ENCODE measurements at regions not wholly inside any gene's neighbourhood (a gene's known extent, or its start where the extent isn't known, plus 50 kb on each side); places are given as distances from the start of the nearest gene placed in this dataset.

- Mint-ChIP-seq H3K27ac (no peak overlapping the region), H3K36me3 (no peaks in the 10 kb centered on the region), H3K9me3 (peaks cover 0 to 7% of the 10 kb centered on the region in 2 donors), H3K4me1 (no peaks in the 10 kb centered on the region), H3K4me3 (no peak overlapping the region), H3K27me3 (peaks cover 0 to 2% of the 10 kb centered on the region in 2 donors)
- DNase-seq: no peak
- ATAC-seq (replicated peaks): no peak
Observed at GRCh38 chr6:10276660-10277287, 138.1 kb downstream of the TFAP2A start.

GRCh38 chr6:10276106-10276505 lies 138.8 kb downstream of the TFAP2A start:
- ATAC-seq (replicated peaks) (no peak), DNase-seq (no peak)
- peaks cover 0 to 4% of the 10 kb centered on the region in 2 donors for H3K27me3 Mint-ChIP-seq
- peaks cover 0 to 7% of the 10 kb centered on the region in 2 donors for H3K9me3 Mint-ChIP-seq
- H3K4me3 Mint-ChIP-seq: no peak overlapping the region
- no peaks in the 10 kb centered on the region for H3K36me3 Mint-ChIP-seq
- no peaks in the 10 kb centered on the region for H3K4me1 Mint-ChIP-seq
- H3K27ac Mint-ChIP-seq: no peak overlapping the region

- Mint-ChIP-seq H3K4me1 (no peaks in the 10 kb centered on the region), H3K27me3 (peaks cover 6 to 13% of the 10 kb centered on the region in 2 donors), H3K36me3 (no peaks in the 10 kb centered on the region), H3K9me3 (peaks cover 0 to 5% of the 10 kb centered on the region in 2 donors), H3K4me3 (no peak overlapping the region), H3K27ac (no peak overlapping the region)
- no peak for DNase-seq
- no peak for ATAC-seq (replicated peaks)
Observed at GRCh38 chr6:10272591-10272990, 142.3 kb downstream of the TFAP2A start.

DNA sequence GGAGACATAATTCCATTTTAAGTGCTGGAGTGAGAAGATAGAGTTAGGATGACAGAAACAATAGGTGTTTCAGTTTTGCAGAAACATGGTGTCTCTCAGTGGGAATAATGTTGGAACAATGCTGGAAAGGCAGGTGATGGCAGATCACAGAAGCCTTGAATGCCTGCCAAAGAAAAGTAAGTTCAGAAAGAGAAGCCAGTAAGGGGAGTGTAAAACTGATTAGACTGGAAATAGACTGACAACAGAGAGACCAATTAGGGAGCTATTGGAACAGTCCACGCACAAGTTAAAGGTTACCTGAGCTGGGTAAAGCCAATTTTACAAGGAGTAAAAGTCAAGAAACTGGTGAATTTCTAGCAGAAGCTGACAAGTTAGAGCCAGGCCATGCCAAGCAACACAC lies 142.9 kb downstream of the TFAP2A start:
- Mint-ChIP-seq H3K27ac (no peak overlapping the region), H3K27me3 (peaks cover 6 to 13% of the 10 kb centered on the region in 2 donors), H3K4me3 (no peak overlapping the region), H3K36me3 (no peaks in the 10 kb centered on the region), H3K9me3 (peaks cover 0 to 3% of the 10 kb centered on the region in 2 donors), H3K4me1 (no peaks in the 10 kb centered on the region)
- no peak for ATAC-seq (replicated peaks)
- no peak for DNase-seq

GRCh38 chr6:10269814-10270472 lies 144.9 kb downstream of the TFAP2A start:
- Mint-ChIP-seq H3K4me1 (no peaks in the 10 kb centered on the region), H3K27me3 (peaks cover 10 to 13% of the 10 kb centered on the region in 2 donors), H3K36me3 (no peaks in the 10 kb centered on the region), H3K9me3 (peaks cover 0 to 6% of the 10 kb centered on the region in 2 donors), H3K27ac (no peak overlapping the region), H3K4me3 (no peak overlapping the region)
- DNase-seq (no peak), ATAC-seq (replicated peaks) (no peak)

- Mint-ChIP-seq H3K36me3 (no peaks in the 10 kb centered on the region), H3K4me3 (no peak overlapping the region), H3K27ac (no peak overlapping the region), H3K4me1 (no peaks in the 10 kb centered on the region), H3K27me3 (peaks cover 10 to 13% of the 10 kb centered on the region in 2 donors), H3K9me3 (peaks cover 0 to 4% of the 10 kb centered on the region in 2 donors)
- DNase-seq: no peak
- ATAC-seq (replicated peaks): no peak
Observed at GRCh38 chr6:10268611-10269310, 146.1 kb downstream of the TFAP2A start.

DNA sequence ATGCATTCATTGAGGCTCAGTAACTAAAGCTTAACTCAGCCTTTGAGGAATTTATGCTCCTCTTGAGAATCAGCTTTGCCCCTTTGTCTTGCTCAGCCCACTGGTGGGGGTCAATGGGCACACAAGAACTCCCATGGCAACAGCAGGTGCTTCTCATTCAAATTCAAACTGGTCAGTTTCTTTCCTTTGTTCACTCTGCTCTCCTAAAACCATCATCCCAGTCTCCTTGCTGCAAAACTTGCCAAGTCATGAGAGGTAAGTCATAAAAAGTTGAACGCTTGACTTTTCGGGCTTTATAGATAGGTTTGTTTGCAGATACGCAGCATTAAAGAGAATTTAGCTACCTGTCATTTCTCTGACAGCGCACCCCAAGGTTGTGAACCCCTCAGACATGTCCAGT lies 146.8 kb downstream of the TFAP2A start:
- Mint-ChIP-seq H3K4me3 (no peak overlapping the region), H3K36me3 (no peaks in the 10 kb centered on the region), H3K27ac (no peak overlapping the region), H3K4me1 (no peaks in the 10 kb centered on the region), H3K9me3 (peaks cover 0 to 4% of the 10 kb centered on the region in 2 donors), H3K27me3 (peaks cover 10 to 13% of the 10 kb centered on the region in 2 donors)
- DNase-seq (no peak), ATAC-seq (replicated peaks) (no peak)

DNA sequence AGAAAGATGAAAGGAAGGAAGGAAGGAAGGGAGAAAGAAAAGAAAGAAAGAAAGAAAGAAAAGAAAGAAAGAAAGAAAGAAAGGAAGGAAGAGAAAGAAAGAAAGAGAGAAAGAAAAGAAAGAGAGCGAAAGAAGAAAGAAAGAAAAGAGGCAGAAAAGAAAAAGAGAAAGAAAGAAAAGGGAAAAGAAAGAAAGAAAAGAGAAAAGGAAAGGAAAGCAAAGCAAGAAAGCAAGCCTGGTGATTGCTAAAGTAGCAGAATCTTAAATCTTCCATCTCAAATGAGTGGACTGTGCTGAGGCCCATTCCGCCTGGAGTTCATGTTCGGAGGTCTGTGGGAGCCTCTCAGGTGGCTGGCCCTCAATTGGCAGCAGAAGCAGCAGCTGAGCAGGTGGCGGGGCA lies 148.4 kb downstream of the TFAP2A start:
- no peak overlapping the region for H3K27ac Mint-ChIP-seq
- H3K27me3 Mint-ChIP-seq: peaks cover 8 to 10% of the 10 kb centered on the region in 2 donors
- no peaks in the 10 kb centered on the region for H3K4me1 Mint-ChIP-seq
- H3K9me3 Mint-ChIP-seq: peaks cover 0 to 4% of the 10 kb centered on the region in 2 donors
- ATAC-seq (replicated peaks) (no peak), DNase-seq (no peak)
- H3K36me3 Mint-ChIP-seq: no peaks in the 10 kb centered on the region
- no peak overlapping the region for H3K4me3 Mint-ChIP-seq

- H3K27me3 Mint-ChIP-seq: peaks cover 8 to 10% of the 10 kb centered on the region in 2 donors
- ATAC-seq (replicated peaks): no peak
- no peaks in the 10 kb centered on the region for H3K4me1 Mint-ChIP-seq
- no peaks in the 10 kb centered on the region for H3K36me3 Mint-ChIP-seq
- DNase-seq: no peak
- H3K27ac Mint-ChIP-seq: no peak overlapping the region
- no peak overlapping the region for H3K4me3 Mint-ChIP-seq
- H3K9me3 Mint-ChIP-seq: peaks cover 0 to 4% of the 10 kb centered on the region in 2 donors
Observed at GRCh38 chr6:10266061-10266460, 148.8 kb downstream of the TFAP2A start.

DNA sequence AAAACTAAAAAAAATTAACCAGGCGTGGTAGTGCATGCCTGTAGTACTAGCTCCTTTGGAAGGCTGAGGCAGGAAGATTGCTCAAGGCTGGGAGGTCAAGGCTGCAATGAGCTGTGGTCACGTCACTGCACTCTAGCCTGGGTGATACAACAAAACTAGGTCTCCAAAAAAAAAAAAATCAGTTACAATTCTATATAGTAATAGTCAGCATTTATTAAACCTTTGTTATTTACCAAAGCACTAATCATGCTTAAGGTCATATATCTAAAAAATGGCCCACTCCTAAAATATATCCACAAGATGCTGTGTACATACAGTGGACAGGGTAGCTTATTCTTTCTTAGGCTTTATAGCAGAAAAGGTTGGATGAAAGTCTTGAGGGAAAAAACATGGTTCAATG lies 152.4 kb downstream of the TFAP2A start:
- ATAC-seq (replicated peaks) (no peak), DNase-seq (no peak)
- H3K9me3 Mint-ChIP-seq: peaks cover 3 to 4% of the 10 kb centered on the region in 2 donors
- H3K27me3 Mint-ChIP-seq: peaks cover 0 to 4% of the 10 kb centered on the region in 2 donors
- H3K36me3 Mint-ChIP-seq: no peaks in the 10 kb centered on the region
- no peak overlapping the region for H3K27ac Mint-ChIP-seq
- H3K4me1 Mint-ChIP-seq: no peaks in the 10 kb centered on the region
- no peak overlapping the region for H3K4me3 Mint-ChIP-seq

DNA sequence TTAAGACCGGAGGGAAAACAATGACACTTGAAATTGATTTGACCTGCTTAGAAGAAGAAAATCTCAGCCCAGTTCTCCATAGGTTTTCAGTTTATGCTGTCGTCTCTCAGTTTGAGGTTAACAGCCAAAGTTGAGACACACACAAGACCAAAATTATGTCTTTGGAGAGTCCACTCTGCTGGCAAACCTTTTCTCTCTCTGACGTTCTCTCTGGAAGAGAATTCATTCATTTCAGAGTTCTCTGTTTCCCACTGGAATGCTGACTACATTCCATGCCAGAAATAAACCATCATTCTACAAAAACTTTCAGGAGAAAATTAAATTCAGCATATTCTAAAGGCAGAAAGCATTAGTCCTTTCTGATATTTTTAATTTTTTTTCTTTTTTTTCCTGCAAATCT lies 155.2 kb downstream of the TFAP2A start:
- no peaks in the 10 kb centered on the region for H3K36me3 Mint-ChIP-seq
- no peak for DNase-seq
- H3K27ac Mint-ChIP-seq: no peak overlapping the region
- H3K4me3 Mint-ChIP-seq: no peak overlapping the region
- ATAC-seq (replicated peaks): no peak
- no peaks in the 10 kb centered on the region for H3K27me3 Mint-ChIP-seq
- H3K9me3 Mint-ChIP-seq: peaks cover 1 to 10% of the 10 kb centered on the region in 2 donors
- no peaks in the 10 kb centered on the region for H3K4me1 Mint-ChIP-seq

- no peak overlapping the region for H3K27ac Mint-ChIP-seq
- no peak for DNase-seq
- no peak overlapping the region for H3K4me3 Mint-ChIP-seq
- peaks cover 1 to 10% of the 10 kb centered on the region in 2 donors for H3K9me3 Mint-ChIP-seq
- H3K27me3 Mint-ChIP-seq: no peaks in the 10 kb centered on the region
- no peaks in the 10 kb centered on the region for H3K4me1 Mint-ChIP-seq
- ATAC-seq (replicated peaks): no peak
- no peaks in the 10 kb centered on the region for H3K36me3 Mint-ChIP-seq
Observed at GRCh38 chr6:10258341-10258740, 156.5 kb downstream of the TFAP2A start.

DNA sequence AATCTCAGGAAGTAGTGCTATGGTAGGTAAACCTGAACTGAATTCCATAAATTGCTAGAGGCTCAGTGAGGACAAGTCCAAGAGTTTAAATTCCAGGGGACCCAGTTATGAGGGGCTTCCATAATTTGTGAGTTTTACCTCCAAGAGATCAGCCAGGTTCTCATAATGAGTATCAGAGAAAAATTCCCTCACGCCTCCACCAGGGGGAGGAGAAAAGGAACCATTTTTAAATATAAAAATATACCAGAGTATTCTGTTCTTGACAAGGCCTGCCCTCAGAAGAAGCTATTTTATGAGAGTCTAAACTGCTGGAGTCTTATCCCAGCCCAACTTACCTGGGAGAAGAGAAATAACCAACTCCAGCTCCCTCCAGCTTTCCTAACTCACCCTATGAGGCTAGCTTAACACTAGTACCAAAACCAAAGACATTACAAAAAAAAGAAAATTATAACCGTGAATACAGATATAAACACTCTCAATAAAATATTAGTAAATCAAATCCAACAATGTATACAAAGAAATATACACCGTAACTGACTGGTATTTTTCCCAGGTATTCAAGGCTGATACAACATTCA lies 158.7 kb downstream of the TFAP2A start:
- DNase-seq: no peak
- Mint-ChIP-seq H3K4me3 (no peak overlapping the region), H3K36me3 (no peaks in the 10 kb centered on the region), H3K4me1 (no peaks in the 10 kb centered on the region), H3K27me3 (peaks cover 0 to 8% of the 10 kb centered on the region in 2 donors), H3K9me3 (peaks cover 1 to 10% of the 10 kb centered on the region in 2 donors), H3K27ac (no peak overlapping the region)
- ATAC-seq (replicated peaks): no peak

GRCh38 chr6:10250655-10251220 lies 164.1 kb downstream of the TFAP2A start:
- Mint-ChIP-seq H3K36me3 (no peaks in the 10 kb centered on the region), H3K4me1 (no peaks in the 10 kb centered on the region), H3K27ac (no peak overlapping the region), H3K4me3 (no peak overlapping the region), H3K9me3 (no peaks in the 10 kb centered on the region), H3K27me3 (peaks cover 0 to 17% of the 10 kb centered on the region in 2 donors)
- DNase-seq: no peak
- no peak for ATAC-seq (replicated peaks)

Measured in stimulated activated naive B cell treated with anti-CD40 and anti-IgM and Interleukin-4, amounts not matched to agents 10 μg/mL and 1 μg/mL and 100 μg/mL, for 72 hours (primary cell).